GM18861 (cell line): ENCODE measurements at regions not wholly inside any gene's neighbourhood (a gene's known extent, or its start where the extent isn't known, plus 50 kb on each side); places are given as distances from the start of the nearest gene placed in this dataset.
"Not testable (repeated sequence)": the region's sequence is repeated elsewhere in the genome, so short reads cannot be mapped to it uniquely, and the experiment has no call there.

Experiments used
- ATAC-seq: cut with Tn5 transposase; IDR thresholded peaks from one replicate; pipeline ENCODE4 v1.9.1; 2021; ENCODE audit not compliant: unreplicated experiment

DNA sequence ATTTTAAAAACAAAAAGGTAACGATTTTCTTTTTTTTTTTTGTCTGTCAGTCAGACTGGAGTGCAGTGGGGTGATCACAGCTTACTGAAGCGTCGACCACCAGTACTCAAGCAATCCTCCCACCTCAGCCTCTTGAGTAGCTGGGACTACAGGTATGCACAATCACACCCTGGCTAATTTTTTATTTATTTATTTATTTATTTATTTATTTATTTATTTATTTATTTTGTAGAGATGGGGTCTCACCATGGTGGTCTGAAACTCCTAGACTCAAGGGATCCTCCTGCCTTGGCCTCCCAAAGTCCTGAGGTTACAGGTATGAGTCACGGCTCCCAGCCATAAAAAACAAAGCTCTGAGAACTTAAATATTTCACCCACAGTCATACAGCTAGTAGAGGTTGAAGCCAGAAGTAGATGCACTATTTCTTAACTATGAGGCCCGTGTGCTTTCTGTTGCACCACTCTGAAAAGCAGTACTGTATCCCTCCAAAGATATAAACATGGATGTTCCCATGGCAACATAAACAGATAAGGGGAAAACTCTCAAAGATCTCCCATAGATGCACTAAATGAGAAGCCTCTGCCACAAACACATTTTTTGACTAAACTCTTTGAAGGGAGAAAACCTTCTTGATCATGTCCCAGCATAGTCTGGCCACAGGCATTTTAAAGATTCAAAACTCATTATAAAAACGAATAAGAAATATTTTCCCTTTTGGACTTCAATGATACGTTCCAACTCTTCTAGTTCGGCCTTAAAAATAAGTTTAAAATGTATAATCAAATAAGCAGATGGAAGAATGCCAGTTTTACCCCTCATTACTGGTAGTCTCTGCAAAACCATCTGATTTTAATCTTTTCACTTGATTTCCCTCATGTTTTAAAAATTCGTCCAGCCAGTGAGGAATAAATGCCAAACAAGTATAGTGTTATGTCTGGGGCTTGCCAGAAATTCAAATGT lies 162.3 kb upstream of the ARHGEF26 start:
- no peak for ATAC-seq

DNA sequence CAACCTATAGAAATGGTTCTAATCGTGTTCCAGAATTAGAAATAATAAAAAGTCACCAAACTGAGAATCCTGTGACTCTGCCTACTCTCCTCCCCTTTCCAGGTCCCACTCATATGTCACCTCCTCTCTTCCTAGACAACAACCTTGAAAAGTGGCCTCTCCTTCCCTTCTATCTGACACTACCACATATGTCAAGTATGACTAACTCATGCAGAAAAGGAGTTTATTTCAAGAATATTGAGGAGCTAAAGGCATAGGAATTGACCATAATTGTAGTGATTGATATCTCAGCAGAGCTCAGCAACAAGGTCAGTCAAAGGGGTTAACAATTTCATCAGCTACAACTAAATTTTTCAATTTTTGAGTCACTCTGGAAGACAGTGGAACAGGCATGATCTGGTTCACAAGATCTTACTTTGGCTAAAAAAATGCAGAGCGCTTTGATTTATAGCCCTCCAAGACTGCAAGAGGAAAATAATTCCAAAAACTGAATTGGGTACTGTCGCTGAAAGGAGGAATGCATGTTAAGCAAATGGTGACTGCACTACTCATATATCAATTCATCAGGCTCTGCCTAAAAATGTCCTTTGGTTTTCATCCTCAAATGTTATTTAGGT lies 160.6 kb upstream of the ARHGEF26 start:
- no peak for ATAC-seq

DNA sequence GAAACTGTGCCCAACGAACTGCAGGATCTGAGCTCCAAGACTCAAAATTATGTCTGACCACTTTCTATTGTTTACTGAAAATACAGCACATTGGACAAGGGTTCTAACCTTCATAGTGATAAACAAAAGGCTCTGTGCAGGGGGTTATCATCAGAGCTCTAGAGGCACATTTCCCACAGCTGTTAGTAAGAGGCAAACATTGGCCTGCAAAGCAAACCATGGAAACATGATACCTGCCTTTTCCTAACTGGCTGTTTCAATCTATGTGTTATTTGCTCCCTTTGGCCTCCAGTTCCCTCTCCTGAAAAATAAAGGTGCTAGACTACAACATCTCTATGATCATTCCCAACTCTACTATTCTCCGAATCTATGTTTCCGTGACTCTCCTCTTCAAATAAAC lies 159.7 kb upstream of the ARHGEF26 start:
- ATAC-seq = no peak

DNA sequence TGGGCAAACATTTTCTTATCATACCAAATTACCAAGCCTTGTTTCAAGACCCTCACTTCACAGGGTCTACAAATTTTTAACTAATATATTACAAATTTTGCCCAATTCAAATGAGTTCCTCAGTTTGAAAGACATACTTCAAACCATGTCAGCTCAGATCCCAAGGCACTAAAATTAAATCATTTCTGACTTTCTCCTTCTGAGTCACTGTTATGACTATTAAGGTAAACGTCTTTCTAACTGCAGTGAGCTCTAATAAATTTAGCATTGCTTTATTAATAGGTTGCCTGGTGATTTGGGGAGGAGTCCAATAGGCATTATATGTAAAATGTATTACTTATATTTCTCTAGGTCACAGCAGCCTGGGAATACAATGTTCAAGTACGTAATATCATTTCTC lies 158.2 kb upstream of the ARHGEF26 start:
- ATAC-seq = no peak

DNA sequence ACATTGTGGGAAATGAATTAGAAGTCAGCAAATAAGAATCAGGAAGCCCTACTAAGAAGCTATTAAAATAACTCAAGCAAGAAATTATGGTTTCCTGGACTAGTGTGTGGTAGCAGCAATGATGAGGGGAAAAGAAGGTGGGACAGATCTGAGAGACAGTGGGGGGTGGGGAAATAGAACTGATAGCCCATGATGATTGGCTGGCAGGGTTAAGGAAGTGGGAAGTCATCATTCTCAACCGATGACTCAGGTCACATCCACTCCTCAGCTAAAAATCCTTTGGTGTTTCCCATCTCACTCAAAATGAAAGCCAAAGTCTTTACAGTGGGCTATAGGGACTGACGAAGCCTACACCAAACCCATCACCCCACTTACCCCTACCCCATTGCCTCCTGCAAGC lies 153.9 kb upstream of the ARHGEF26 start:
- no peak for ATAC-seq

DNA sequence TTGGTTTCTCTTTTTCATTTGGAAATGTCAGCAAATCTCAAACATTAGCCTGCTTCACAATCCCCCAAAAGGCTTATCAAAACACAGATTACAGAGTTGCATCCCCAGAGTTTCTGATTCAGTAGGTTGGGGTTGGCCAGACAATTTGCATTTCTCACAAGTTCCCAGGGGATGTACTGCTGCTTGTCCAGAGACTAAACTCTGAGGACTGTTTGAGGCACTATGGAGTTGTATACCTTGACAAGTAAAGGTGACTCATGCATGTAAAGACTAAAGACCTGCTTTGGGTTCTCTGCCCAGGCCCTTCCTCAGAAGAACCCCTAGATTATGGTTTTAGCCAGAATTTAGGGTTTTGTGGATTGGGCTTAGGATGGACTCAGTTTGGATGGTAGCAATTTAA lies 151.1 kb upstream of the ARHGEF26 start:
- peak; percentile 36 for ATAC-seq

DNA sequence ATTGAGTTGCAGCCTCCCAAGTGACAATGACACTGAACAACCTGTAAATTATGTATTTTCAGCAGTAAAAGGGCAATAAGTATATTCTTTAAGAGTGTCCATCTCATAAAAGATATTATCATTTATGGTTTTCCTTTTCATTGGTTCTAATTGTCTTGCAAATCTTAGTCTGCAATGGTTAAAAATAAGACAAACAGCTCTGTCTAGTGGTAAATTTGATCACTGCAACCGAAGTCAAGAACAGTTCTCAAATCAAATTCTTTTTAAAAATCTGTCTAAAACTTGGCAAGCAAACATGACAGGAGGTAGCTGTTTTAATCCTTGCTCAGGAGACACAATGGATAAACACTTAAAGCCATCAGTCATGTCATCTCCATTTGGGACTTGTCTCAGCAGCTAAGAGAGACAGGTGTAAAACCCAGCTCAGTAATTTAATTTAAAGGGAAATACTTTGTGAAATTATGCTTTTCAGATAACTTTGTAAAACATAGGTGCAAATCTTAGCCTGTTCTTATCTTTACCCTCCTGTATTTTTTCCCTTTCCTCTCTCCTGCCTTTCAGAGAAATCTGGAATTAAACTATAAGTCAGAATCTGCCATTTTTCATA lies 150.3 kb upstream of the ARHGEF26 start:
- ATAC-seq = no peak

DNA sequence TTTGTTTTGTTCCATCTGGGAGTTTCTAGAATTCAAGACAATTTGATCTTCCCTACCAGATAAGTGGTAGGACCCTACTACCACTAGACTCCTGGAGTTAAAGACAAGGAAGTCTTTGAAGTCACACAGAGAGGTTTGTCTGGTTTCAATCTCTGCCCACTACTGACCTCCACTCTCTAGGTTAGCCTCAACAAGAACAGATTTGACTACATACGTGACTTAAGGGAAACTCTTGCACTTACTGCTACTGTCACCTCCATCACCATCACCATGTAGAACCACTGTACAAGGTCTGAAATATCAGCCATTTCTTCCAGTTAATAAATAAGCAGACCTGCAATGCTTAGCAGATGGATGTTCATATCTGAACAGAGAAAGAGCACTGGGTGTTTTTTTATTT lies 148.3 kb upstream of the ARHGEF26 start:
- peak; percentile 49 for ATAC-seq

DNA sequence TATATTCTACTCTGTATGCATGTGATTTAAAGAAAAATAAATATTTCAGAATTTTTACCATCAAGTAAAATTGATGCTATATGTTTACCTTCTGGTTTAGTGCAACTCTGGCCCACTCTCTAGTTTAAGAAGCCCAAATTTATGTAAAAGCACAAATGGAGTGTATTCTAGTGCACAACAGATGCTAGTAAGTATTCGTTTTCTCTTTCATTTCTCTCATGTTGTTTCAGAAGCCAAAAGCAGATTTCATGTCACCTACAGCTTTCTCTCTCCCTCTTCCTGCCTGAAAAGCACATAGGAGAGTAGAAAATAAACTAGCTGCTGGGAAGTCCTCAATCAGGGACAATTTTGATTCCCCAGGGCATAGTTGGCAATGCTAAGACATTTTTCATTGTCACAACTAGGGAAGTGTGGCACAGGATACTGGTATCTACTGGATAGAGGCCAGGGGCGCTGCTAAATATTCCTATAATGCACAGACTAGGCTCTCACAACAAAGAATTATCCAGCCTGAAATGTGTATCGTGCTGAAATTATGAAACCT lies 147.4 kb upstream of the ARHGEF26 start:
- ATAC-seq = peak; percentile 30

DNA sequence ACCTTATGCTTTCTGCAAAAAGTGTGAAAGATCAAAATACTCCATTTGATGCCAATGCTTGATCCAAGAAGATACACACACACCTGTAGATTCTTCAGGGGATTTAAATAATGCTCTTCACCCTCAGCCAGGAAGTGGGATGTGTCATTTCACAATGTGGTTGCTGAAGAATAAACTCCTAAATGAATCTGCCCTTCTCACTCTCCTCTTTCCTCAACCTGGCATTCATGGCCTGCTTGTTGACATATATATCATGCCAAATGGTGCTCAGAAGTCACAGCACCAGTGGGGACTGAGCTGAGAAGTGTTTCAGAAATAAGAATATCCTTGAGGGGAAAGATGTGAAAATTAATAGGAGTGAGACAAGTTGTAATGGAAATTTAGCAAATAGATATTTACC lies 146.6 kb upstream of the ARHGEF26 start:
- ATAC-seq = no peak

DNA sequence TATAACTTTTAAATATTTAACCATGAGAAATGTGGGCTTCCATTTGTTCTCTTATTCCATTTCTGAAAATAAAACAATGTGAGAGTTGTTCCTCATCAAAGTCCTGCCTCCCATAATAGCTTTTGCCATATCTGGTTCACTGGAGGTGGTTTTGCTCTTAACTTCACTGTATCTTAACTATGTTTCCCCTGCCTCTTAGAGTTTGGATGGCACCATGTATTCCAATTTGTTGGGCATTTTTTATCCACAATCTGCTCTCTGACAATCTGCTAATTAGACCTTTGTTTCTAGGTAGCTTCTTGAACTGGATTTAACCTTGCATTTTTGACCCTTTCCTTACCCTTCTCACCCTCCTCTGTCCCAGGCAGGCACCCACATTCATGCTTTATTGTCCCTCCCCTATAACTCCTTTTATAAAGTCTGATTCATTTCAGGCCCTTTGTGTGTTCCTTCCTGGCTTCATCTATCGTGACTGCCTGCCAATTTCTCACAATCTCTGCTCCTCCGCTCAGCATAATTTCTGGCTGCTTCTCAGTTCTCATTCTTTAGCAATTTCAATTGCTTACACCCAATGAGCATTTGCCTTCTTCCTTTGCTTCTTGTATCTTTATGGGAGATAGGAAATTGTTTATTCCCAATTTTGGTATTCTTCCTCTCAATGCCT lies 144.2 kb upstream of the ARHGEF26 start:
- ATAC-seq = no peak

DNA sequence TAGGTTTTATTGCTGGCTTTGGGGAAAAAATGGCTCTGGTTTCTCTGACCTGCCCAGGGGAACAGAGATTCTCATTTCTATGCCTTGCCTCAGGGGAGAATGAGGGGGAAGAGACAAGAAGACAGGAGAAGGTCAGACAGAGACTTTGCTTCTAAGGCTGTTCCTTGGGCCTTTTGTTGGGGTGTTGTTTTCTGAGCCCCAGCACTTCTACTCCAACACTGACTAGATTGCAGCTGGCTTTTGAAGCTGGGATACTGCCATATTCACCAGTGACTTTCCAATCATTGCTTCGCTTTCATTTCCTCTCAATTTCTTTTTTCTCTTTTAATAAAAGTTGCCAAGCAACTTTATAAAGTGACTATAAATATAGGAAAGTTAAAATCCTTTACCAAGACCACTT lies 143.2 kb upstream of the ARHGEF26 start:
- ATAC-seq = no peak

DNA sequence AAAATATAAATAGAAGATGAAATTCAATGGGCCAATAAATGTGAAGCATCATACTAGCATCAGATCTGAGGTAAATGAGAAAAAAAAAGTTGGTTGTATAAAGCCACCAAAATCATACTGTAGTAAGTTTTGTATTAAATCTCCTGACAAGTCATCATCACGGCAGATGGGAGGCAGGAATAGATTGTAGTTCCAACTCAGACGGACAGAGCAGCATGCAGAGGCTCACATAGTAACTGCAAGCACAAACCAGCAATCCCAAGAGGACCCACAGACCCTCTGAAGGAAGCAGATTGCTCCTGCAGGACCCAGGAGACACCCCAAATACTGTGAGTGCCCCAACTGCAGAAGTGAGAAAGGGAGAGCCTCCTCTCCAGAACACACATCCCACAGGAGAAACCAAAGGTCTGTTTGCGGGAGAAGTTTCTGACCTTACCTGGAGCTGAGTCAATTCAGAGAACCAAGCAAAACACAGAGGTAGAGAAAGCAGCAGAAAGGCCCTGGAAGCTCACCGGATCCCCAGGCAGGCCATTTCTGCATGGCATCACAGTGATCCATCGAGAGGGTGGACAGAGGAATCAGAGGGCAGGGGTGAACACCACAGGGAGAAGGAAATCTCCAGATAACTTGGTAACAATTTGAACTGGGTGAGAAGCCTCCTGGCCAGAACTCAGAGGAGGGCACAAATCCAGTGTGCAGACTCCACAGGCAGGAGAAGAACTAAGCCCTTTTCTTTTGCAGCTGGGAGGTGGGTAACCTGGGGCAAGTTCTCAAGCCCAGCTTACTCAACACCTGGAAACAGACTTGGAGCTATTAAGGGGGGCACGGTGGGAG lies 141.6 kb upstream of the ARHGEF26 start:
- no peak for ATAC-seq

DNA sequence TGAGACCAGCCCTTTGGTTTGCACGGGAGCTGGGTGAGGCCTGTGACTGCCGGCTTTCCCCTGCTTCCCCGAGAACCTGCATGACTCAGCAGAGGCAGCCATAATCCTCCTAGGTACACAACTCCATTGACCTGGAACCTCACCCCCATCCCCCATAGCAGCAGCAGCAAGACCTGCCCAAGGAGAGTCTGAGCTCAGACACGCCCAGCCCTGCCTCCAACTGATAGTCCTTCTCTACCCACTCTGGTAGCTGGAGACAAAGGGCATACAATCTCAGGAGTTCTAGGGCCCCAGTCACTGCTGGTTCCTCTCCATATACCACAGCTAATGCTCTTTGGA lies 141.0 kb upstream of the ARHGEF26 start:
- ATAC-seq = no peak

DNA sequence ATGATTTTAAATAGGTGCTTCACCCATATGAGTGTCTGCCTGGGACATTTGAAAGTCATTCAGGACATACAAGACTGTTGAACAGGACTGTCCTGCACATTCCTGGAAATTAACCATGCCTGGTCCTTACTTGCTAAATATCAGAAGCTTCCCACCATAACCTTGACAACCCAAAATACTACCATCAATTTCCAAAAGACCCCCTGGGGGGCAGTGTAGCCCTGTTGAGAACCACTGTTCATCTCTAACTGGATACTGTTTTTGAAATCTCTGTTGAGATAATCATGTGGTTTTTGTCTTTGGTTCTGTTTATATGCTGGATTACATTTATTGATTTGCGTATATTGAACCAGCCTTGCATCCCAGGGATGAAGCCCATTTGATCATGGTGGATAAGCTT lies 123.8 kb upstream of the ARHGEF26 start:
- not testable (repeated sequence) for ATAC-seq

DNA sequence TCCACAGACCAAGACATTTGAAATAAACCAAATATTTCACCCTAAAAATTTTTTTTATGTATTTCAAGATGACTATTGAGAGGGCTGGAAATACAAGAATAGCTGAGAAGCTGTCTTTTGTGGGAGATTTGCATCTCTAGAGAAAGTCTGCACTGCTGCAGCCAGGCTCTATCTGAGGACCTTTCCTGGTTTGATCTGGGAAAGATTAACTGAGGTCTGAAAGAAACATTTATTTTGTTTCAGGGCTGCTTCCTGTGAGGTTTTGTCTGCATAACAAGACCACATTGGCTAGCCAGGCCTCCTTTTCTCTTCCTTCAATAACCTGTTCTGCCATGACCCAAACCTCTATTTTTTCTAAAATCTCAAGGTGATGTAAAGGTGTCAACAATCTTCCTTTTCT lies 117.5 kb upstream of the ARHGEF26 start:
- no peak for ATAC-seq

DNA sequence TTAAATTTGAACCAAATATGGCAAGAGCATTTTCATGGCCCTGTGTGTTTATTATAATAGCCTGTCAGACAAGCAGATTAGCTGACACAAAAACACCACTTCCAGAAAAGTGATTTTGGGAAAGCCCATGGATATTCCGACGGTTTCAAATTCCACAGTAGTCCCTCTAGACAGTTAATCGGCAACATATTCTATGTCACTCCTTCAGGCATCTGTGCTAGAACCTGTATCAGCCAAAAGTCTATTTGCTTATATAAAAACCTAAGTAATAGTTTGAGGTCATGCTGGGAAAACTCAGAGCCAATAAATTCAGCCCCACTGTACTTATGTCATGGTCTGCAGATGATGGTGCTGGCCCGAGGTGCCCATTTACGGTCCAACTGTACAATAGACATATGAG lies 110.2 kb upstream of the ARHGEF26 start:
- no peak for ATAC-seq

DNA sequence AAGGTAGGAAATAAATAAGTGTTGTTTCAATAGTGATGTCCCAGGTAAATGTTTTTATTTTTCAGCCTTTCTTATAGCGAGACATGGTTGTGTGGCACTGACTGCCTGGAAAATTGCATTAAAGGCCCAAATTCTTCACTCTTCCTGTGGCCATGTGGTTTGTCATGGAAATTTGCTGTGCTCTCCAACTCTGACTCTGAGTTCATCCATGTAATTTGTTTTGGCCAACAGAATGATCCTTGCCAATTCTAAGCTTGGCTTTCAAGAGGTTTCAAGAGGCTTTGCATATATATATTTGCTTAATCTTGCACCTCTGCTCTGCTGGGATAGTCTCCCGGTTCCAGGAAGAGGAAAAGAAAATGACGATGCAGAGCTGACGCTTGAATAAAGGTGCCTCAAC lies 107.5 kb upstream of the ARHGEF26 start:
- no peak for ATAC-seq

DNA sequence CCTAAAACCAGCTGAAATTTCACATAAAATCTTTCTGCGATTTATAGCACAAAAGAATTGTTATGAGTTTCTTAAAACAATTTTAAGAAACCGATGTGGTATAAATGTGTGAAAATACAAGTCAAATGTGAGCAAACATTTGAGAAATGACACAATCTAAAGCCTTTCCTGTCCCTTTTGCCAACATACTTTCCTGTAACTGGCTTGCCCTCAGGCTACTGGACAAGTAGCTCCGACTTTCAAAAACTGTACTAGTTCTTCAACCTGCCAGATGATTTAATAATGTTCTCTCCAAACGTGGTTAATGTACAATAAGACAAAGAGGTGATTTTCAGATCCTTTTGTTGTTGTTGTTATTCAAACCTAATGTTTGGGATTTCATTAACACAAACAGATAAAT lies 105.9 kb upstream of the ARHGEF26 start:
- no peak for ATAC-seq

DNA sequence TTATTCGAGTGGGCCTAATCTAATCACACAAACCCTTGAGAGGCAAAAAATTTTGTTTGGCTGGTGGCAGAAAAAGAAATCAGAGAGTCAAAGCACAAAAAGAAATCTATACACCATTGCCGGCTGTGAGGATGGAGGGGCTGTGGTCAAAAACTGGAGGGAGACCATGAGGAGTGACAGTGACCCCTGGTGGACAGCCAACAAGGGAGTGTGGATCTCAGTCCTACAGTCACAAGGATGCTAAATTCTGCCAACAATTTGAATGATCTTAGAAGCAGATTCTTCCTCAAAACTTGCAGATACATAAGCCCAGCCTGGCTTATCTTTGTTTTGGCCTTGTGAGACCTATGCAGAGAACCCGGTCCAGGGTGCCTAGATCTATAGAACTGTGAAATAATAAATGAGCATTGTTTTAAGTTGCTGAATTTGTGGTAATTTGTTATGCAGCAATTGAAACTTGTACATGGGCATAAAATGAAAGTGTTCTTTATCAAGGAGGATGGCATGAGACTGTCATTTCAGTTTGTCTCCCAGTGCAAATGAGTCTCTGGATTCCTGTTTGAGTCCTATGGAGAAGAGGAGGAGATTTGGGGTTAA lies 103.0 kb upstream of the ARHGEF26 start:
- no peak for ATAC-seq
